DOHH2 (cell line): ENCODE measurements at regions not wholly inside any gene's neighbourhood (a gene's known extent, or its start where the extent isn't known, plus 50 kb on each side); places are given as distances from the start of the nearest gene placed in this dataset.

ENCODE experiments used
- CTCF ChIP-seq: fragments of 200-600 bp; sonication (generic); IDR thresholded peaks from one replicate; pipeline ENCODE4 v1.5.1; 2014; ENCODE audit warnings: antibody characterized with exemption, mild to moderate bottlenecking, low read depth, low read length; ENCODE audit not compliant: poor library complexity, severe bottlenecking
- EZH2phosphoT487 ChIP-seq: fragments of 200-600 bp; sonication (generic); IDR thresholded peaks from 2 replicates; pipeline ENCODE4 v1.6.1; 2017; ENCODE audit warnings: borderline replicate concordance, mild to moderate bottlenecking, antibody characterized with exemption, low read length, moderate library complexity, mixed read lengths

- no peak for TF ChIP-seq CTCF
- TF ChIP-seq EZH2phosphoT487, result no peak
Observed at GRCh38 chr2:226429476-226429875, 370.1 kb downstream of the IRS1 start.
